HUES48 (cell line): ENCODE measurements at regions not wholly inside any gene's neighbourhood (a gene's known extent, or its start where the extent isn't known, plus 50 kb on each side); places are given as distances from the start of the nearest gene placed in this dataset.

Experiments used
- H3K27ac ChIP-seq: one replicate; pipeline ENCODE4 v1.7.0; 2013; ENCODE audit warnings: low read depth, low read length, inconsistent platforms
- H3K27me3 ChIP-seq: 2 replicates; pipeline ENCODE4 v1.6.1; 2013; ENCODE audit warnings: mild to moderate bottlenecking, low read length; ENCODE audit not compliant: control insufficient read depth, insufficient read depth
- H3K36me3 ChIP-seq: 2 replicates; pipeline ENCODE4 v1.6.1; 2013; ENCODE audit warnings: low read length; ENCODE audit not compliant: control insufficient read depth, insufficient read depth
- H3K4me1 ChIP-seq: 2 replicates; pipeline ENCODE4 v1.6.1; 2013; ENCODE audit warnings: mild to moderate bottlenecking, low read length; ENCODE audit not compliant: control insufficient read depth, insufficient read depth
- H3K4me3 ChIP-seq: 2 replicates; pipeline ENCODE4 v1.5.1; 2013; ENCODE audit warnings: mild to moderate bottlenecking, low read depth, low read length
- H3K9ac ChIP-seq: 2 replicates; pipeline ENCODE4 v1.6.1; 2013; ENCODE audit warnings: mild to moderate bottlenecking, low read depth, low read length, moderate library complexity
- H3K9me3 ChIP-seq: 2 replicates; pipeline ENCODE4 v1.6.1; 2013; ENCODE audit warnings: low read length; ENCODE audit not compliant: control insufficient read depth, insufficient read depth

GRCh38 chr7:127530148-127530547 lies 55.2 kb downstream of the GCC1 start:
- Histone ChIP-seq H3K27me3 (peaks cover 70% of the 10 kb centered on the region), H3K36me3 (no peaks in the 10 kb centered on the region), H3K9ac (no peak overlapping the region), H3K27ac (no peak overlapping the region), H3K4me3 (no peak overlapping the region), H3K4me1 (peaks cover 6% of the 10 kb centered on the region; the same call in 1 of the 2 replicates), H3K9me3 (0 out of 2 replicates have a peak, but pooled peaks cover 2% of the 10 kb centered on the region)

DNA sequence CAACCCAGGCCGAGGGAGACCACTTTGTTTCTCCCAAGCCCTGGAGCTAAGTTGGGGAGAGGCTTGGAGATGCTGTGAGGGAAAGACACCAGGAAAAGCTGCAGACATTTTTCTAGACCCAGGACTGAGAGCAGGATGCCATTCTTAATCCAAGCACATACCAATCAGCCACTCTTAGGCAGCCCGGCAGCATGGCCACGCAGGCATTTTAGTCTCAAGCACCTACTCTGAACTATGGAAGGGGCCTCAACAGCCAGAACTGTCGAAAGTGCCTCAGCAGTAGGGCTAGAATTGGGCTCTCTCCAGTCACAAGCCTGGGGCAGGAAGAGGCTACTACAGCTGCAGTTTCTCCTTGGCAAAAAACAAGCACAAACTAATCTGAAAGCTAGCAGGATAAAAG lies 57.8 kb downstream of the GCC1 start:
- H3K27me3 ChIP-seq, result peaks cover 71% of the 10 kb centered on the region
- H3K9ac ChIP-seq, result no peak overlapping the region
- H3K36me3 ChIP-seq, result no peaks in the 10 kb centered on the region
- 0 out of 2 replicates have a peak, but pooled peaks cover 2% of the 10 kb centered on the region for H3K9me3 ChIP-seq
- peaks cover 6% of the 10 kb centered on the region; the same call in 1 of the 2 replicates for H3K4me1 ChIP-seq
- H3K27ac ChIP-seq, result no peak overlapping the region
- H3K4me3 ChIP-seq, result no peak overlapping the region

GRCh38 chr7:127525866-127526480 lies 59.4 kb downstream of the GCC1 start:
- H3K27me3 ChIP-seq, result peaks cover 71% of the 10 kb centered on the region
- peaks cover 6% of the 10 kb centered on the region; the same call in 1 of the 2 replicates for H3K4me1 ChIP-seq
- no peak overlapping the region for H3K4me3 ChIP-seq
- no peak overlapping the region for H3K9ac ChIP-seq
- H3K9me3 ChIP-seq, result 0 out of 2 replicates have a peak, but pooled peaks cover 2% of the 10 kb centered on the region
- no peaks in the 10 kb centered on the region for H3K36me3 ChIP-seq
- no peak overlapping the region for H3K27ac ChIP-seq

- Histone ChIP-seq H3K36me3 (no peaks in the 10 kb centered on the region), H3K27me3 (peaks cover 33% of the 10 kb centered on the region), H3K27ac (no peak overlapping the region), H3K9ac (no peak overlapping the region), H3K4me1 (no peaks in the 10 kb centered on the region), H3K9me3 (no peaks in the 10 kb centered on the region), H3K4me3 (no peak overlapping the region)
Measured at GRCh38 chr7:127516320-127516719, 69.1 kb downstream of the GCC1 start.

GRCh38 chr7:127514499-127514898 lies 70.9 kb downstream of the GCC1 start:
- H3K9ac ChIP-seq, result no peak overlapping the region
- peaks cover 33% of the 10 kb centered on the region for H3K27me3 ChIP-seq
- H3K9me3 ChIP-seq, result no peaks in the 10 kb centered on the region
- no peaks in the 10 kb centered on the region for H3K4me1 ChIP-seq
- H3K4me3 ChIP-seq, result no peak overlapping the region
- H3K27ac ChIP-seq, result no peak overlapping the region
- H3K36me3 ChIP-seq, result no peaks in the 10 kb centered on the region

DNA sequence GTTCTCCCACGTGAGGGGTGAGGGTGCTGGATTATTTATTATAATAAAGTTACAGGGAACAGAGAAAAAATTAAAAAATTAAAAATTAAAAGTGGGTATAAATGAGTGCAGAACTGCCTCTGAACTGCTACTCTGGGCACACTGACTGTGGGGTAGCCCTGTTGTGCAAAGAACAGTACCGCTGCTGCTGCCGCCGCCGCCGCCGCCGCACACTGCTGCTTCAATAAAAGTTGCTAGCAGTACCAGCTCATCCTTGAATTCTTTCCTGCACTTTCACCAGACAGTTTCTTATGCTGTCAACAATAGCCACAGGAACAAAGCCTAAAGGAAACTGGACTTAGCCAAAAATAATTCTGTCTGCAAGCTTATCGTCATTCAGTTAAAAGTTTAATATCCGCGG lies 72.1 kb downstream of the GCC1 start:
- Histone ChIP-seq H3K27ac (no peak overlapping the region), H3K4me3 (no peak overlapping the region)

DNA sequence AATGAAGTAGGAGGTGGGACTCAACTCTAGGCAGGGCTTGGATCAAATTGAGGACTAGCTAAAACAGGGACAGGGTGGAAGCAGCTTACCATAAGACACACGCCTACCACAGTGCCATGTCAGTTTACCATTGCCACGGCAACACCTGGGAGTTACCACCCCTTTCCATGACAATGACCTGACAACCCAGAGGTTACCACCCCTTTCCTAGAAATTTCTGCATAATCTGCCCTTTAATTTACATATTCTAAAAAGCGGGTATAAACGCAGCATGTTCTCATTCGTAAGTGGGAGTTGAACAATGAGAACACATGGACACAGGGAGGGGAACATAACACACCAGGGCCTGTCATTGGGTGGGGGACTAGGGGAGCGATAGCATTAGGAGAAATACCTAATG lies 72.7 kb downstream of the GCC1 start:
- no peak overlapping the region for H3K4me3 ChIP-seq
- H3K36me3 ChIP-seq, result no peaks in the 10 kb centered on the region
- H3K9ac ChIP-seq, result no peak overlapping the region
- peaks cover 27% of the 10 kb centered on the region for H3K27me3 ChIP-seq
- no peak overlapping the region for H3K27ac ChIP-seq
- H3K4me1 ChIP-seq, result no peaks in the 10 kb centered on the region
- no peaks in the 10 kb centered on the region for H3K9me3 ChIP-seq

More for the DNA sequence above, 72.1 kb downstream of the GCC1 start:
- Histone ChIP-seq H3K36me3 (no peaks in the 10 kb centered on the region), H3K9me3 (no peaks in the 10 kb centered on the region), H3K9ac (no peak overlapping the region), H3K27me3 (peaks cover 33% of the 10 kb centered on the region), H3K4me1 (no peaks in the 10 kb centered on the region)

GRCh38 chr7:127504715-127505114 lies 80.7 kb downstream of the GCC1 start:
- Histone ChIP-seq H3K4me1 (no peaks in the 10 kb centered on the region; the same call in 1 of the 2 replicates), H3K9me3 (no peaks in the 10 kb centered on the region), H3K9ac (no peak overlapping the region), H3K36me3 (no peaks in the 10 kb centered on the region), H3K27ac (no peak overlapping the region), H3K27me3 (no peaks in the 10 kb centered on the region; the same call in 1 of the 2 replicates), H3K4me3 (no peak overlapping the region)

- Histone ChIP-seq H3K9ac (no peak overlapping the region), H3K4me1 (no peaks in the 10 kb centered on the region), H3K27ac (no peak overlapping the region), H3K27me3 (peaks cover 12% of the 10 kb centered on the region), H3K36me3 (no peaks in the 10 kb centered on the region), H3K9me3 (no peaks in the 10 kb centered on the region), H3K4me3 (no peak overlapping the region)
Measured at GRCh38 chr7:127501817-127502216, 83.6 kb downstream of the GCC1 start.

GRCh38 chr7:127487381-127487780 lies 94.9 kb upstream of the ZNF800 start:
- no peak overlapping the region for H3K4me3 ChIP-seq
- no peak overlapping the region for H3K9ac ChIP-seq
- no peaks in the 10 kb centered on the region for H3K4me1 ChIP-seq
- H3K9me3 ChIP-seq, result no peaks in the 10 kb centered on the region
- no peak overlapping the region for H3K27ac ChIP-seq
- no peaks in the 10 kb centered on the region for H3K36me3 ChIP-seq
- no peaks in the 10 kb centered on the region; the same call in 1 of the 2 replicates for H3K27me3 ChIP-seq

DNA sequence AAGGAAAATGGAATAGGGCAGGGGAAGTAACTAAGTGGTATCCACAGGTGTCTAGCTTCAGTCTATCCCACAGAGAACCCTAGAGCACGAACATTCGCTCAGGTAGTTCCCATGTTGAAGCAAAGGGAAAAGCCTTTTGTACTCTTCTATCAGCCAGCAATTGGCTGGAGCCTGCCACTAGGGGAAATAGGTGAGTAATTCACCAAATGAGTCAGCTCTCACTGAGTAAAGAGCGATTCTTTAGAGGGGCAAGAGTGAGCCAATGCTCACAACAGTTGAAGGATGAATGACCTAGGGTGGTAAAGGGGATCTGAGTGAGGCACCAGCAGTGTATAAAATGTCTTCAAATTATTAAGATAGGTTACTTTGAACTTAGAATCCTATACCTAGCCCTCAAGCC lies 94.1 kb upstream of the ZNF800 start:
- Histone ChIP-seq H3K4me1 (no peaks in the 10 kb centered on the region), H3K4me3 (no peak overlapping the region), H3K27me3 (no peaks in the 10 kb centered on the region; the same call in 1 of the 2 replicates), H3K9ac (no peak overlapping the region), H3K36me3 (no peaks in the 10 kb centered on the region), H3K27ac (no peak overlapping the region), H3K9me3 (no peaks in the 10 kb centered on the region)
